ENCODE measurements at regions not wholly inside any gene's neighbourhood (a gene's known extent, or its start where the extent isn't known, plus 50 kb on each side); places are given as distances from the start of the nearest gene placed in this dataset.

DNA sequence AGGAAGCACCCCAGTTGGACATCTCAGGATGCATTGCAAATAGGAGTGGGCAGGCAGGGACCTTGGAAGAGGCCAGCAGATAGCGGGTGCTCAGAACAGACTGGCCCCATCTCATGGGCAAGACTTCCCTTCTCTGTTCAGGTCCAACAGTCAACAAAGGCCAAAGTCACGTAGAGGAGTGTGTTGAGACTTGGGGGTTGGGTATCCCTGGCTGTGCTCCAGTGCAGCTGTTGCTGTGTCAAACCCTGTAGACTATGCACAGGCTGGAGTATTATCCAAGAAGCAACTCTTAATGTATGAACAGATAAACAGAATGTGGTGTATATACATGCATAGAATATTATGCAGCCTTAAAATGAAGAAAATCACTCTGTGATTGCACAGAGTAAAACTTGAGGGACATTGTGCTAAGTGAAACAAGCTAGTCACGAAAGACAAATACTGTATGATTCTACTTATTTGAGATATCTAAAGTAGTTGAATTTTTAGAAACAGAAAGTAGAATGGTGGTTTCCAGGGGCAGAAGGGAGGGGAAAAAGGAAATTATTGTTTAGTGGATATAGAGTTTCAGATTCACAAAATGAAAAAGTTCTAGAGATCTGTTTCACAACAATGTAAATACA, 192.1 kb upstream of the LCORL start:
- Histone ChIP-seq H4K20me1 (ENCODE audit: insufficient read depth) (no peaks in the 10 kb centered on the region), H3K9me2 (ENCODE audit: insufficient read depth) (no peaks in the 10 kb centered on the region), H3K79me2 (ENCODE audit: low read depth) (no peaks in the 10 kb centered on the region), H3K27me3 (ENCODE audit: insufficient read depth, low read depth) (no peaks in the 10 kb centered on the region), H3F3A (ENCODE audit: insufficient read depth, low read depth) (no peaks in the 10 kb centered on the region), H2AFZ (no peak overlapping the region), H3K27ac (no peak overlapping the region), H3K4me1 (replicated peaks; ENCODE audit: insufficient read depth) (no peaks in the 10 kb centered on the region), H3K4me2 (no peak overlapping the region), H3K9me3 (ENCODE audit: insufficient read depth, low read depth) (no peaks in the 10 kb centered on the region), H3K4me3 (no peak overlapping the region), H3K36me3 (ENCODE audit: low read depth) (no peaks in the 10 kb centered on the region)
- ChIA-PET POLR2A (ENCODE audit: unreplicated experiment) (no interaction called here), CTCF (no interaction called here)
- intact Hi-C loops (cut with micrococcal nuclease; ENCODE audit: unreplicated experiment), result no loop called here
- DNase-seq, result no peak
- no peak for TF ChIP-seq EZH2 (IDR thresholded peaks at IDR 0.05; ENCODE audit: low read depth)
- TF ChIP-seq, protein P1, sequence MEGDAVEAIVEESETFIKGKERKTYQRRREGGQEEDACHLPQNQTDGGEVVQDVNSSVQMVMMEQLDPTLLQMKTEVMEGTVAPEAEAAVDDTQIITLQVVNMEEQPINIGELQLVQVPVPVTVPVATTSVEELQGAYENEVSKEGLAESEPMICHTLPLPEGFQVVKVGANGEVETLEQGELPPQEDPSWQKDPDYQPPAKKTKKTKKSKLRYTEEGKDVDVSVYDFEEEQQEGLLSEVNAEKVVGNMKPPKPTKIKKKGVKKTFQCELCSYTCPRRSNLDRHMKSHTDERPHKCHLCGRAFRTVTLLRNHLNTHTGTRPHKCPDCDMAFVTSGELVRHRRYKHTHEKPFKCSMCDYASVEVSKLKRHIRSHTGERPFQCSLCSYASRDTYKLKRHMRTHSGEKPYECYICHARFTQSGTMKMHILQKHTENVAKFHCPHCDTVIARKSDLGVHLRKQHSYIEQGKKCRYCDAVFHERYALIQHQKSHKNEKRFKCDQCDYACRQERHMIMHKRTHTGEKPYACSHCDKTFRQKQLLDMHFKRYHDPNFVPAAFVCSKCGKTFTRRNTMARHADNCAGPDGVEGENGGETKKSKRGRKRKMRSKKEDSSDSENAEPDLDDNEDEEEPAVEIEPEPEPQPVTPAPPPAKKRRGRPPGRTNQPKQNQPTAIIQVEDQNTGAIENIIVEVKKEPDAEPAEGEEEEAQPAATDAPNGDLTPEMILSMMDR (conservative IDR thresholded peaks at IDR 0.05), result no peak
- no TSS peak for BruUV-seq (replicated peaks)

DNA sequence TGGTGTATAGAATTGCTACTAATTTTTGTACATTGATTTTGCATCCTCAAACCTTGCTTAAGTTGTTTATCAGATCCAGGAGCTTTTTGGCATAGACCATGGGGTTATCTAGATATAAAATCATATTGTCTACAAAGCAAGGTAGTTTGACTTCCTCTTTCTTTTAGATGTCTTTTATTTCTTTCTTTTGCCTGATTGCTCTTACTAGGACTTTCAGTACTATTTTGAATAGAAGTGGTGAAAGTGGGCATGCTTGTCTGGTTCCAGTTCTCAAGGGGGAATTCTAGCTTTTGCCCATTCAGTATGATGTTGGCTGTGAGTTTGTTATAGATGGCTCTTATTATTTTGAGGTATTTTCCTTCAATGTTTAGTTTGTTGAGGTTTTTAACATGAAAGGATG, 187.9 kb upstream of the LCORL start:
- intact Hi-C loops (cut with micrococcal nuclease; ENCODE audit: unreplicated experiment), result no loop called here
- ChIA-PET POLR2A (ENCODE audit: unreplicated experiment) (no interaction called here), CTCF (no interaction called here)
- H2AFZ ChIP-seq, result no peak overlapping the region
- no peaks in the 10 kb centered on the region for H3F3A ChIP-seq (ENCODE audit: insufficient read depth, low read depth)
- H3K9me3 ChIP-seq (ENCODE audit: insufficient read depth, low read depth), result no peaks in the 10 kb centered on the region
- no TSS peak for BruUV-seq (replicated peaks)
- TF ChIP-seq, protein P1 (conservative IDR thresholded peaks at IDR 0.05), result no peak
- TF ChIP-seq EZH2 (IDR thresholded peaks at IDR 0.05; ENCODE audit: low read depth), result no peak
- H3K79me2 ChIP-seq (ENCODE audit: low read depth), result no peaks in the 10 kb centered on the region
- no peak overlapping the region for H3K27ac ChIP-seq
- no peaks in the 10 kb centered on the region for H3K9me2 ChIP-seq (ENCODE audit: insufficient read depth)
- H3K4me2 ChIP-seq, result no peak overlapping the region
- no peaks in the 10 kb centered on the region for H3K4me1 ChIP-seq (replicated peaks; ENCODE audit: insufficient read depth)
- no peak overlapping the region for H3K4me3 ChIP-seq
- no peaks in the 10 kb centered on the region for H4K20me1 ChIP-seq (ENCODE audit: insufficient read depth)
- no peak for DNase-seq
- no peaks in the 10 kb centered on the region for H3K36me3 ChIP-seq (ENCODE audit: low read depth)
- no peaks in the 10 kb centered on the region for H3K27me3 ChIP-seq (ENCODE audit: insufficient read depth, low read depth)

DNA sequence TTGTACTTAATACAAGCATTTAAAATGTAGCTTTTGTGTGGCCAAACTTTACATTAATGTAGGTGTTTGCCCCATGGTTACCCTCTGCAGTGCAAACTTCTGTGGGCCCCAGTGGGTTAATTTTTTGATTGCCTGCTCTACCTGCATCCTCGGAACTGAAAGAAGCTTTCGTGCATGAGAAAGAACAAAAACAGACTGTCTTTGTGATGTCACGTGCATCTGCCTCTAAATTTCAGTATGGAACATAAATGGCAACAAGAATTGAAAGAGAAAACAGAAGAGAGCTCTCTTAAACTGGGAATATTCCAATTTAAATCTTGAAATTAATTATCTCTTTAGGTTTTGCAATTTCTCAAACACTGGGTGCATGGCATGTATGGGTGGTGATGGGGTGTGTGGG, 182.4 kb upstream of the LCORL start:
- no peaks in the 10 kb centered on the region for H3K36me3 ChIP-seq (ENCODE audit: low read depth)

More for the DNA sequence above, 182.4 kb upstream of the LCORL start:
- ChIA-PET CTCF (no interaction called here), POLR2A (ENCODE audit: unreplicated experiment) (no interaction called here)
- Histone ChIP-seq H3K27ac (no peak overlapping the region), H4K20me1 (ENCODE audit: insufficient read depth) (no peaks in the 10 kb centered on the region), H3K4me3 (no peak overlapping the region), H3K79me2 (ENCODE audit: low read depth) (no peaks in the 10 kb centered on the region), H3K9me3 (ENCODE audit: insufficient read depth, low read depth) (no peaks in the 10 kb centered on the region), H3F3A (ENCODE audit: insufficient read depth, low read depth) (no peaks in the 10 kb centered on the region), H2AFZ (no peak overlapping the region), H3K27me3 (ENCODE audit: insufficient read depth, low read depth) (no peaks in the 10 kb centered on the region), H3K4me2 (no peak overlapping the region), H3K9me2 (ENCODE audit: insufficient read depth) (no peaks in the 10 kb centered on the region), H3K4me1 (replicated peaks; ENCODE audit: insufficient read depth) (no peaks in the 10 kb centered on the region)
- intact Hi-C loops (cut with micrococcal nuclease; ENCODE audit: unreplicated experiment), result no loop called here
- TF ChIP-seq, protein P1 (conservative IDR thresholded peaks at IDR 0.05), result no peak
- TF ChIP-seq EZH2 (IDR thresholded peaks at IDR 0.05; ENCODE audit: low read depth), result no peak
- no peak for DNase-seq
- BruUV-seq (replicated peaks), result no TSS peak

Data from PC-9 (cell line).